ENCODE measurements at regions not wholly inside any gene's neighbourhood (a gene's known extent, or its start where the extent isn't known, plus 50 kb on each side); places are given as distances from the start of the nearest gene placed in this dataset.
"Not testable (repeated sequence)": the region's sequence is repeated elsewhere in the genome, so short reads cannot be mapped to it uniquely, and the experiment has no call there.

- TF ChIP-seq, protein P1, sequence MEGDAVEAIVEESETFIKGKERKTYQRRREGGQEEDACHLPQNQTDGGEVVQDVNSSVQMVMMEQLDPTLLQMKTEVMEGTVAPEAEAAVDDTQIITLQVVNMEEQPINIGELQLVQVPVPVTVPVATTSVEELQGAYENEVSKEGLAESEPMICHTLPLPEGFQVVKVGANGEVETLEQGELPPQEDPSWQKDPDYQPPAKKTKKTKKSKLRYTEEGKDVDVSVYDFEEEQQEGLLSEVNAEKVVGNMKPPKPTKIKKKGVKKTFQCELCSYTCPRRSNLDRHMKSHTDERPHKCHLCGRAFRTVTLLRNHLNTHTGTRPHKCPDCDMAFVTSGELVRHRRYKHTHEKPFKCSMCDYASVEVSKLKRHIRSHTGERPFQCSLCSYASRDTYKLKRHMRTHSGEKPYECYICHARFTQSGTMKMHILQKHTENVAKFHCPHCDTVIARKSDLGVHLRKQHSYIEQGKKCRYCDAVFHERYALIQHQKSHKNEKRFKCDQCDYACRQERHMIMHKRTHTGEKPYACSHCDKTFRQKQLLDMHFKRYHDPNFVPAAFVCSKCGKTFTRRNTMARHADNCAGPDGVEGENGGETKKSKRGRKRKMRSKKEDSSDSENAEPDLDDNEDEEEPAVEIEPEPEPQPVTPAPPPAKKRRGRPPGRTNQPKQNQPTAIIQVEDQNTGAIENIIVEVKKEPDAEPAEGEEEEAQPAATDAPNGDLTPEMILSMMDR (IDR thresholded peaks at IDR 0.05; ENCODE audit: extremely low read depth in 1 of 2, insufficient read depth in 1 of 2, low read depth in 1 of 2, low read length in 2 of 2) = not testable (repeated sequence)
- not testable (repeated sequence) for TF ChIP-seq EZH2 (IDR thresholded peaks at IDR 0.05; ENCODE audit: borderline replicate concordance, low read depth, low read length, severe bottlenecking); POLR2AphosphoS5 (IDR thresholded peaks at IDR 0.05; ENCODE audit: insufficient read depth, low read depth, low read length); POLR2A (IDR thresholded peaks at IDR 0.05; ENCODE audit: low read depth, low read length); MYC (IDR thresholded peaks at IDR 0.05; ENCODE audit: low read depth, low read length)
- TF ChIP-seq, protein P2, sequence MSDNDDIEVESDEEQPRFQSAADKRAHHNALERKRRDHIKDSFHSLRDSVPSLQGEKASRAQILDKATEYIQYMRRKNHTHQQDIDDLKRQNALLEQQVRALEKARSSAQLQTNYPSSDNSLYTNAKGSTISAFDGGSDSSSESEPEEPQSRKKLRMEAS (IDR thresholded peaks at IDR 0.05; ENCODE audit: insufficient read depth, insufficient read length) = not testable (repeated sequence)
These were observed 185.0 kb downstream of the PSMG1 start for GRCh38 chr21:38998281-38998680.

Data from endothelial cell of umbilical vein (primary cell).